Fibroblast of lung (primary cell): ENCODE measurements at regions not wholly inside any gene's neighbourhood (a gene's known extent, or its start where the extent isn't known, plus 50 kb on each side); places are given as distances from the start of the nearest gene placed in this dataset.

Experiments used
- CTCF ChIP-seq, 2 donors: IDR thresholded peaks in 1 of 2; conservative IDR thresholded peaks in 1 of 2; 1 replicate in 1 of 2; 2 replicates in 1 of 2; pipeline ENCODE4 v1.5.1; 2011 to 2012; ENCODE audit warnings: low read length in 2 of 2, control low read depth in 1 of 2, inconsistent platforms in 1 of 2, low read depth in 1 of 2, mild to moderate bottlenecking in 1 of 2
- EZH2 ChIP-seq: IDR thresholded peaks from 2 replicates; pipeline ENCODE4 v1.5.1; 2012; ENCODE audit warnings: low read length, control low read depth, mild to moderate bottlenecking; ENCODE audit errors: missing control alignments

GRCh38 chr11:129614256-129614944, 201.2 kb upstream of the TMEM45B start:
- TF ChIP-seq EZH2 (no peak), CTCF (conservative IDR thresholded peaks at IDR 0.05 in 1 of 2, IDR thresholded peaks at IDR 0.05 in 1 of 2; ENCODE audit: low read depth in 1 of 2, low read length in 2 of 2) (no peak)
